Transverse colon (tissue), 4 donors: ENCODE measurements at regions not wholly inside any gene's neighbourhood (a gene's known extent, or its start where the extent isn't known, plus 50 kb on each side); places are given as distances from the start of the nearest gene placed in this dataset.

Source experiments
- DNase-seq: peaks from one replicate; pipeline ENCODE4 v3.0.0-alpha.2; 2019
- H3K27ac ChIP-seq, 4 donors: fragments of 200-600 bp; sonication (generic); 2 replicates each; pipeline ENCODE4 v1.5.1; 2016 to 2018; ENCODE audit warnings: inconsistent platforms in 4 of 4
- H3K27me3 ChIP-seq: fragments of 200-600 bp; sonication (generic); 2 replicates; pipeline ENCODE4 v1.5.1; 2017; ENCODE audit warnings: inconsistent platforms
- H3K36me3 ChIP-seq, 4 donors: fragments of 200-600 bp; sonication (generic); 2 replicates each; pipeline ENCODE4 v1.5.1; 2017 to 2019; ENCODE audit warnings: inconsistent platforms in 4 of 4
- H3K4me1 ChIP-seq, 4 donors: fragments of 200-600 bp; sonication (generic); 2 replicates each; pipeline ENCODE4 v1.5.1; 2017 to 2020; ENCODE audit warnings: inconsistent platforms in 4 of 4
- H3K4me3 ChIP-seq, 4 donors: fragments of 200-600 bp; sonication (generic); 1 replicate in 1 of 4; 2 replicates in 3 of 4; pipeline versions ENCODE4 v1.5.1 to v1.6.1; 2017 to 2019; ENCODE audit warnings: inconsistent platforms in 4 of 4
- H3K9me3 ChIP-seq, 2 donors: fragments of 200-600 bp; sonication (generic); 2 replicates each; pipeline ENCODE4 v1.5.1; 2017 to 2019; ENCODE audit warnings: inconsistent platforms in 2 of 2
- CTCF ChIP-seq, 5 experiments: fragments of 200-600 bp in 3 of 5; fragments of 450-650 bp in 2 of 5; sonication (generic) in 3 of 5; IDR thresholded peaks; 1 replicate in 2 of 5; 2 replicates in 3 of 5; pipeline ENCODE4 v1.5.1; 2016 to 2017; ENCODE audit warnings: antibody characterized with exemption in 5 of 5, inconsistent platforms in 3 of 5, mild to moderate bottlenecking in 2 of 5, moderate library complexity in 1 of 5
- EP300 ChIP-seq: sonication (generic); formaldehyde crosslinking; IDR thresholded peaks from one replicate; pipeline ENCODE4 v1.6.1; 2017; ENCODE audit warnings: antibody characterized with exemption, low read depth
- POLR2A ChIP-seq: fragments of 450-650 bp; IDR thresholded peaks from one replicate; pipeline ENCODE4 v1.6.1; 2016; ENCODE audit warnings: antibody characterized with exemption, mild to moderate bottlenecking, moderate library complexity
- POLR2AphosphoS5 ChIP-seq, 3 donors: sonication (generic); formaldehyde crosslinking; IDR thresholded peaks; one replicate each; pipeline ENCODE4 v1.6.1; 2016; ENCODE audit warnings: antibody characterized with exemption in 3 of 3
- WGBS, 2 donors: methylation state at CpG; one replicate each; pipeline ENCODE4 v1.1.5; 2018; ENCODE audit warnings: low coverage in 1 of 2; 5-methylcytosine and 5-hydroxymethylcytosine counted together
- in situ Hi-C, 4 donors: fragments of 200-750 bp; cut with MboI; loops; one replicate each; pipeline versions ENCODE4 v1.15.0 to v1.15.1; 2017; ENCODE audit warnings: low sequenced_read_pairs in 3 of 4, low pct_ligation_motif_present in 1 of 4, low pct_unique_long_range_greater_than_20kb in 1 of 4
- intact Hi-C: fragments of 100-400 bp; cut with DNase I; formaldehyde crosslinking; loops from one replicate; pipeline ENCODE4 v1.15.1; 2023; ENCODE audit warnings: low total_unique reads

DNA sequence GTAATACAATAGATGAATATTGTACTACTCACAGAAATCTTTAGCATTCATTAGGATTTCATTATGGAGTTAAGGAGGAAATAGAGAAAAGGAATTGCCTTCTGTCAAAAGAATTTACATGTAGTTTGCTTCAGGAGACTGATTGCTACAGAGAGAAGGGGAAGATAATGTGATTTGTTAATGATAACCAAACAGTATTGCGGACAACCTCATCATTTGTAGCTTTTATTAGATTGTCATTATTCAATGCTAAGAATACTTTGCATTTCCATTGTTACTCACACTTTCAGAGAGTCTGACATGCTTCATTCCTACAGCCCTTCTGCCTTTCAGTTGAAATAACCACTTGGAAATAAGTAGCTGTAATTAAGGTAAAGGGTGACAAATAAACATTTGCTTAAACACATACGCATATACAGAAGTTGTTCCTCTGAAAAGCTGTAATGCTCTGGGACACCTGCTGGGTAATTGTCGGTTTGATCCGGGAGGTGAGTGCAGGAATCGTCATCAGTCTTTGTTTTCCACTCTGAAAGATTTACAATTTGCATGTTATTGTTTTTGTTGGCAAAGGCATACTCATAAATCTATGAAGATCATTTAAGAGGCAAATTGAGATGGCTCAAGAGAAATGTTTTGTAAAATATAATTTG is 600.2 kb downstream of the TRHDE start:
- Histone ChIP-seq H3K27me3 (no peaks in the 10 kb centered on the region), H3K9me3 (peaks cover 8 to 10% of the 10 kb centered on the region in 2 donors), H3K4me3 (no peak overlapping the region), H3K4me1 (no peaks in the 10 kb centered on the region), H3K27ac (no peak overlapping the region), H3K36me3 (no peaks in the 10 kb centered on the region)
- in situ Hi-C loops (no loop called here), intact Hi-C loops (no loop called here)
- WGBS, 2 donors, result 51 to 52% methylated on average over 5 of the region's 5 CpGs
- TF ChIP-seq POLR2AphosphoS5 (IDR thresholded peaks at IDR 0.05) (no peak), EP300 (no peak), POLR2A (no peak), CTCF (IDR thresholded peaks at IDR 0.05) (no peak)
- DNase-seq, result no peak

GRCh38 chr12:72872996-72873395 is 600.8 kb downstream of the TRHDE start:
- Histone ChIP-seq H3K36me3 (no peaks in the 10 kb centered on the region), H3K4me1 (no peaks in the 10 kb centered on the region), H3K9me3 (peaks cover 8 to 10% of the 10 kb centered on the region in 2 donors), H3K4me3 (no peak overlapping the region), H3K27me3 (no peaks in the 10 kb centered on the region), H3K27ac (no peak overlapping the region)
- no peak for TF ChIP-seq POLR2AphosphoS5 (IDR thresholded peaks at IDR 0.05)
- no peak for TF ChIP-seq CTCF (IDR thresholded peaks at IDR 0.05)
- no peak for TF ChIP-seq EP300
- TF ChIP-seq POLR2A, result no peak
- 78 to 81% methylated on average over 3 to 7 of the region's 7 CpGs for WGBS, 2 donors
- intact Hi-C loops (no loop called here), in situ Hi-C loops (no loop called here)
- DNase-seq, result no peak

GRCh38 chr12:72876092-72876491 is 603.9 kb downstream of the TRHDE start:
- Histone ChIP-seq H3K4me3 (no peak overlapping the region), H3K27ac (no peak overlapping the region), H3K27me3 (no peaks in the 10 kb centered on the region), H3K4me1 (no peaks in the 10 kb centered on the region), H3K9me3 (peaks cover 8 to 14% of the 10 kb centered on the region in 2 donors), H3K36me3 (no peaks in the 10 kb centered on the region)
- in situ Hi-C loops (no loop called here), intact Hi-C loops (no loop called here)
- TF ChIP-seq CTCF (IDR thresholded peaks at IDR 0.05) (no peak), POLR2AphosphoS5 (IDR thresholded peaks at IDR 0.05) (no peak), EP300 (no peak), POLR2A (no peak)
- DNase-seq, result no peak

GRCh38 chr12:72888693-72889092 is 616.5 kb downstream of the TRHDE start:
- no peak overlapping the region for H3K4me3 ChIP-seq
- no peak for DNase-seq
- no peaks in the 10 kb centered on the region for H3K4me1 ChIP-seq
- H3K36me3 ChIP-seq, result no peaks in the 10 kb centered on the region
- no peak overlapping the region for H3K27ac ChIP-seq
- H3K27me3 ChIP-seq, result no peaks in the 10 kb centered on the region
- in situ Hi-C loops, result no loop called here
- intact Hi-C loops, result no loop called here
- no peaks in the 10 kb centered on the region for H3K9me3 ChIP-seq
- TF ChIP-seq POLR2A (no peak), CTCF (IDR thresholded peaks at IDR 0.05) (no peak), EP300 (no peak)
- 24 to 33% methylated on average over 1 of the region's 1 CpG for WGBS, 2 donors
